A204.1 (cell line): ENCODE measurements at regions not wholly inside any gene's neighbourhood (a gene's known extent, or its start where the extent isn't known, plus 50 kb on each side); places are given as distances from the start of the nearest gene placed in this dataset.
A peak's percentile ranks its signal among the peaks of the same experiment; 100 is the strongest.

Experiments used
- FAIRE-seq: peaks from 2 replicates; lab custom pipeline; 2012; peaks lifted over from hg19 to GRCh38; lab: Jason Lieb, UNC

DNA sequence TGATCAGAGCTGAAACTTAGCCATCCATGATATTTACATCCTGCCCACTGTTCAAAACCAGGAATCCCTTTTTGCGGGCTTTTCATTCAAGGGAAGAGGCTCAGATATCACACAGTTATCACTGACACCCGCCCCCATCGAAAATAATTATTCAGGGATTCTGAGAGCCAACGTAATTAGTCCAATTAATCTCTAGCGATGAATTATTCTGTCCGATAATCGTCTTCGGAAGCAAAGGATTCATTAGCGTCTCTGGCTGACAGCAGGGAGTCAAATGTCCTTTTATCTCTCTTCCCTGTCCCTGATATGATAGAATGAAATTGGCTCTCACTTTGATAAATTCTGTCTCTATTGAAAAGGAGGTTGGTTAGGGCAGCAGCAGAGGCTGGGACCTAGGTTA, 140.4 kb upstream of the IPO9 start:
- FAIRE-seq: no peak

DNA sequence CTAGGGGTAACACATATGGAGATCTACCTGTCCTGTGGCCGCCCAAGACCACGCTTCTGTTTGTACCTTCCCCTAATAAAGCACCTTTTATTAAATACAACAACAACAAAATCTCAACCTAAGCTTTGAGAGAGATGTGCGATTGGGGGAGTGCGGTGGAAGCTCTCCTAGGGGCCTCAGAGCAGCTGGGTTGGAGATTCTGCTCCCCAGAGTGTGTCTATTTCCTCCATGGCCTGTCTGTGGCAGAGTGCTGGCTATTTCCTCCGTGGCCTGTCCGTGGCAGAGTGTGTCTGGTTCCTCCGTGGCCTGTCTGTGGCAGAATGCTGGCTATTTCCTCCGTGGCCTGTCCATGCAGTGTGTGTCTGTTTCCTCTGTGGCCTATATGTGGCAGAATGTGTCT, 139.3 kb upstream of the IPO9 start:
- FAIRE-seq: no peak

DNA sequence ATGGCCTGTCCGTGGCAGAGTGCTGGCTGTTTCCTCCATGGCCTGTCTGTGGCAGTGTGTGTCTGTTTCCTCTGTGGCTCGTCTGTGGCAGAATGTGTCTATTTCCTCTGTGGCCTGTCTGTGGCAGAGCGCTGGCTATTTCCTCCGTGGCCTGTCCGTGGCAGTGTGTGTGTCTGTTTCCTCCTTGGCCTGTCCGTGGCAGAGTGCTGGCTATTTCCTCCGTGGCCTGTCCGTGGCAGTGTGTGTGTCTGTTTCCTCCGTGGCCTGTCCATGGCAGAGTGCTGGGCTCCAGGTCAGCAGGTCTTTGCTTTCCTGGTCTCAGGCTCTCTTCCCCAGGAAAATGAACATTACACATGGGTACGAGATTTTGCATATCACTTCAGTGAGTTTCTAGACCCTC, 138.4 kb upstream of the IPO9 start:
- FAIRE-seq: no peak

DNA sequence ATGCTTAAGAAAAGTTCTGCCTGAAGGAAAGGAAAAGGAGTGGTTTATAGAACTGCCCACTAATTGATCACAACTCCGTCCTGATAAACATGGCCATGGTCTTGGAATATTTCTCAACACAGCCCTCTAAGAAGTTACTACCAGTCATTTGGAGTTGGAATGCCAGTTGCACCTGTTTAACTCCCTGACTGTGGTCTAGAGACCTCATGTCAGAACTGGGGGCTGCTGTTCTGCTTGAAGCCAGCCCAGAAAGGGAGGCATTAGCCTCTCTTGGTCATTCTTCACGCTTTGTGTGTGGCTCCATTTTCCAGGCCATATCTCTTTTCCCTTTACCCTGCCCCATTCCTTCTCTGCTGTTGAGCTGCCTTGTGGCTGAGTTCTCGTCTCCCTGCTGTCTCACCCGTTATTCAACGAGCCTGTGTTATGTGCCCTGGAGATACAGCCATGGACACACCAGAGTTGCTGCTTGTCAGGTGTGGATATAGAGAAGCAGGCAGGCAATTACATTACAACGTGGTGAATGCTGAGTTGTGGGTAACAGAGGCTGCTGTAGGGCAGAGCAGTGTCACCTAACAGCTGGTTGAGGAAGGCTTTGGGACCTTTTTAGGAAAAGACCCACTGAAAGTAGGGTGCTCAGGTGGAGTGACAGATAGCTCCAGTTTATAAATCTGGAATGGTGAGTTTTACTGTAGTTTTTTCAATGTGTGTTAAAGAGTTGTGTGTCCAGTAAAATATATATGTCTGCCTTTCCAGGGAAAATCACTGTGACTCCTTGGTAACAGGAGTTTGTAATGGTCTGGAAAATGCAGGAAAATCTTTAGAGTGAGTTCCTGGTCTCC, 137.0 kb upstream of the IPO9 start:
- no peak for FAIRE-seq

DNA sequence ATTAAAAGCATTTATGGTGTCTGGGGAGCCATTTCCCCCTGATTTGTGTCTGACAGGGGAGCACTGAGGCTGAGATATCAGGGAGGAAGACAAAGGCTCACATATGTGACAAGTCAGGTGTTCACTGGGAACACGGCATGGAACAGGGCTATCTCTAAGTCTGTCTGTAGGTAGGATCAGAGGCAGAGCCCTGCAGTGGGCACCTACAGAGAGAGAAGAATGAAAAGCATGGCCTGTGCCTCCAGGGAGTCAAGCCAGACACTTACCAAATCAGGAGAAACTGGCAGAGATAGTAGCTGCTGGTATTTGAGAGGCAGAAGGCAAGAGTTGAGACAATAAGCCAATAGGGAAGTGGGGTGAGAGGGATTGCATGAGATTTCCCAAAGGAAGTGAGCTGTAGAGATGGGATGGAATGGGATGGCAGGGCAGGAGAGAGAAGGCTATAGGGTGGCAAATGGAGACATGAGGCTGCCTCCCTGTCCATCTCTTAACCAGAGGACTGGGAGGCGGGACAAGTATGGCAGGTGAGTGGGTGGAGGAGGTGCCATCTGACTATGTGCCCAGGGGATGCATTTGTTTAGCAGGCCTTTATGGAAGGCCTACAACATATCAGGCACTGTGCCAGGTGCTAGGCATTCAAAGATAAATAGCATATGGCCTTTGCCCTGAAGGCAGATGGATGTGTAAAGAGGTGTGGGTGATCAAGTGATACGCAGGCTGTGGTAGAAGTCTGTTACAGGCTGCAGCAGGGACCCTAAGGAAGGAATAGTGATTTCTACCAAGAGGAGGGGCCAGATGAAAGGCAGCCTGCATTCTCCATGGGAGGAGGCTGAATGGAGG, 136.2 kb upstream of the IPO9 start:
- FAIRE-seq: no peak

DNA sequence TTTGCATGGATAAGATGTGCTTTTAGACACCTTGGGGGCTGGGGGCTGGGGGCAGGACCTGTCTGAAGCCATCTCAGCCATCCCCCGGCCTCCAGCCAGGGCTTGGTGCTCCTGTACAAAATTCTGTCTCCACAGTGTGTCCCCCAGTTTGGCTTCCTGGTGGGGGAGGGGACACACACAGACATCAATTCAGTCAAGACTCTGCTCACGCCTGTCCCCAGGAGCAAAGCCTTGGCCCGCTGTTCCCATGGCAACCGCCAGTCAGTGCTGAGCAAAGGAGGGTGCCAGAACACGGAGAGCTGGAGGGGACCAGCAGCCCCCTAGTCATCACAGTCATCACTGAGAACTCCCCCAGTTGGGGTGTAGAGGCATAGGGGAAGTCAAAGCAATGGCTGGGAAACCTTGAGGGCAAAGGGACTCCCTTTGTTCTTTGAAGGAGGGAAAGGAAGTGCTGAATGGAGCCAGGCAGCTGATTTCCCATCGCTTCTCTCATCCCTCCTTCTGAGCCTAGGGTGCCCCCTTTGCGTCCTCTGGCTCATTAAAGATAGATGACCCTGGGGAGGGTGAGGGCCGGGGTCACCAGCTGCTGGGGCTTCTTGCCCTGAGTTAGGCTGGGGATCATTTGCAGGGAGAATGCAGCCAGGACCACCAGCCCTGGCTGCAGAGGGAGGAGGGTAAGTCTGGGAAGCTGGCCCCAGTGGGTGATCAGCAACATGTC, 134.9 kb upstream of the IPO9 start:
- FAIRE-seq: no peak

DNA sequence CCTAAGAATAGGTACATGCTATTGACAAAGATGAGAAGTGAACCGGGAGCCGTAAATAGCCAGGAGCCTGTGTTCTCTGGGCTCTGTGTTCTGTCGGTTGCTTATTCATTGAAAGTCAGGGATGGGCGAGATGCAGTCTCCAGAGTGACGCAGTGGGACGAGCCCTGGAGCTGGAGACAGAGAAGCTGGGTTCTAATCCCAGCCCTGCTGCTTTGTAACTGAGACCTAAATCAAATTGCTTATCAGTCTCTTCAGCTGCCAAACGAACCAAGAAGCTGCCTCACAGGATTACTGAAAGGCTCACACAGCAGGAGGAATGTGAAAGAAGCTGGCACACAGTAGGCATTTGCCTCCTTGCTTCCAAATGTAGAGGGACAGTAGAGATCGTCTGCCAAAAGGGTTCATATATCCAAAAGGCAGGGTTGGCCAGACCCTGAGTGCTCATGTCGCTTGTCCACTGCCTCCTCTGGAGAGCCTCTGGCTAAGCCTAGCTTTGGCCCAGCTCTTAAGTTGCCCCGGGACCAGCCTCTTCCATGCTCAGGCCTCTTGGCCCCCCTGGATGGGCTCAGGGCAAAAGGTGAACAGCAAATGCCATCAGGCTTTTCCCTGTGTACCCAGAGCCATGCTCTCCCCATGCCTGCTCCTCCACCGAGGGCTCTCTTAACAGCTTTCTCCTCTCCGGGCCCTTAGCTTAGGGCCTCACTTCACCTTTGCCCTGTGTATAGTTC, 134.2 kb upstream of the IPO9 start:
- no peak for FAIRE-seq

DNA sequence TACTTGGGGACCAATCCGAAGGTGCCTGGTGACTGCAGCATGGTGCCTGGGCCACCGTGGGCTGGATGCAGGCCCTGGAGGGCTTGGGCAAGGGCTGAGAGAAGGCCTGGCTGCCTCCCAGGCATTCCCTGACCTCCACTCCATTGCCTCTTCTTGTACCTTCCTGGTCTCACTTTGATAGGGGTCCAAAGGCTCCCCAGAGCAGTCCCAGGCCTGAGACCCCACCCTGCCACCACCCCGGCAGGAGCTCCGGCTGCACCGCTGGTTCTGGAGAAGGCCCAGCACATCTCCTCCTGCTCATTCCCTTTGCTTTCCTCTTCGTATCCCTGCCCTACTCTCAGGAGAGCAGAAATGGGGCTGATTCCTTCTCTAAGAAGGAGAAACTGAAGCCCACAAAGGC, 133.3 kb upstream of the IPO9 start:
- FAIRE-seq: no peak

DNA sequence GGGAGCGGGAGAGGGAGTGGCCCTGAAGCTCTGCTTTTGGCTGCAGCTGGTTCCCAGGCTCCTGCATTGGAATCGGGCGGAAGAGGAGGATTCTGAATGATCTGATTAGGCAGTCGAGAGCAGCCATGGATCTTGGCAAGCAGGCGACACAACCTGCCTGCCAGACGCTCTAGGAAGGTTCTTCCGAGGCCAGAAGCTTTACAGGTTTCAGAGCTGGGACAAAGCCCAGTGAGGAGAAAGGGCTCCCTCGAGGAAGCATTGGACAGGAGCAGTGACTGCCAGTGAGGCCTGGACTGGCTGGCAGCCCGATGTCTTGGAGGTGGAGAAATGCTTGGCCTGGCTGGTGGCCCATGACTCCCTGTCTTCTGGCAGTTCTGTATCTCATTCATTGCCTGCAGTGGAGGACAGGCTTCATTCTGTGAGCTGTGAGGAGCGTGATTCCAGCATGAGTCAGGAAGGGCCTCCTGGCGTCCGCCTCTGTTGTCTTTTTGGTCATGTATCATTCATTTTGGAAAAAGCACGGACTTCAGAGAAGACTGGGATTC, 132.7 kb upstream of the IPO9 start:
- peak; percentile 96 for FAIRE-seq

DNA sequence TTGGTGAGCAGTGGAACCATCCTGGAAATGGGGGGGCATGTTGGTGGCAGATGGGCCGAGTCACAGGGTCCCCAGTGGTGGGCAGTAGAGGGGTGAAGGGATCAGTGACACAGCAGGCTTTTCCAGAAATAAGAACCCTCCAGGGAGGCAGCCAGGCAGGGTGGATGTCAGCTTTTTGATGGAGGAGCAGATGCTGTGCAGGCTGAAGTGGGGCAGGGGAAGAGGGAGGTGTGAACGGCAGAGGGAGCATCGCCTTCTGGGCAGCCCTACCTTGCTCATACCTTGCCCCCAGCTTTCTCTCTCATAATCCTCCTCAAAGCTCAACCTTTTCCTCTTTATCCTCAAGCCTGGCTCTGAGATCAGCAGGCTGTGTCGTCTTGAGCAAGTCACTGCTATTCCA, 131.8 kb upstream of the IPO9 start:
- no peak for FAIRE-seq

DNA sequence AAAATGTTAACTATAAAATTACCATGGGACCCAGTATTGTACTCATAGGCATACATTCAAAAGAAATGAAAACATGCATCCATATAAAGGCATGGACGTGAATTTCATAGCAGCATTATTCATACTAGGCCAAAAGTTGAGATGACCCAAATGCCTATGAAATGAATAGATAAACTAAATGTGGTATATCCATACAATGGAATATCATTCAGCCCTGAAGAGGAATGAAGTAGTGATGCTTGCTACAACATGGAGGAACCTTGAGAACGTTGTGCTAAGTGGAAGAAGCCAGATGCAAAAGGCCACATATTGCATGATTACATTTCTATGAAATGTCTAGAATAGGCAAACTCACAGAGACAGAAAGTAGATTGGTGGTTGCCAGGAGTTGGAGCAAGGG, 127.1 kb upstream of the IPO9 start:
- FAIRE-seq: no peak

DNA sequence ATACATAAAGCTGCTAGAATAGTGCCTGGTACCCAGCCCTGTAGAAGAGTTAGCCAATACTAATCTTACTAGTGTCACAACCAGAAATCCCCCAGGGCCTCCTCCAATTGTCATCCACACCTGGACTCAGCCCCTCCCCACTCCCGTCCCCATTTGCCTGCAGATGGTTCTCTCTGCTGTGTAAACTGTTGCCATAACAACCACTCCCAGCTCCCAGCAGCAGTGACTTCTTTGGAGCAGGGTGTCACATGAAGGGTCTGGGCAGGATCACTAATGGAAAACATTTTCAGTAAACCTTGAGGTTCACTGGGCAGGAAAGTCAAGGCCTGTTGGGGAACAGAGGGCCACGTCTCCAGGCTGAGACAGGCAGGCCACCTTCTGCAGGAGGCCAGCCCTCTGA, 126.0 kb upstream of the IPO9 start:
- no peak for FAIRE-seq

DNA sequence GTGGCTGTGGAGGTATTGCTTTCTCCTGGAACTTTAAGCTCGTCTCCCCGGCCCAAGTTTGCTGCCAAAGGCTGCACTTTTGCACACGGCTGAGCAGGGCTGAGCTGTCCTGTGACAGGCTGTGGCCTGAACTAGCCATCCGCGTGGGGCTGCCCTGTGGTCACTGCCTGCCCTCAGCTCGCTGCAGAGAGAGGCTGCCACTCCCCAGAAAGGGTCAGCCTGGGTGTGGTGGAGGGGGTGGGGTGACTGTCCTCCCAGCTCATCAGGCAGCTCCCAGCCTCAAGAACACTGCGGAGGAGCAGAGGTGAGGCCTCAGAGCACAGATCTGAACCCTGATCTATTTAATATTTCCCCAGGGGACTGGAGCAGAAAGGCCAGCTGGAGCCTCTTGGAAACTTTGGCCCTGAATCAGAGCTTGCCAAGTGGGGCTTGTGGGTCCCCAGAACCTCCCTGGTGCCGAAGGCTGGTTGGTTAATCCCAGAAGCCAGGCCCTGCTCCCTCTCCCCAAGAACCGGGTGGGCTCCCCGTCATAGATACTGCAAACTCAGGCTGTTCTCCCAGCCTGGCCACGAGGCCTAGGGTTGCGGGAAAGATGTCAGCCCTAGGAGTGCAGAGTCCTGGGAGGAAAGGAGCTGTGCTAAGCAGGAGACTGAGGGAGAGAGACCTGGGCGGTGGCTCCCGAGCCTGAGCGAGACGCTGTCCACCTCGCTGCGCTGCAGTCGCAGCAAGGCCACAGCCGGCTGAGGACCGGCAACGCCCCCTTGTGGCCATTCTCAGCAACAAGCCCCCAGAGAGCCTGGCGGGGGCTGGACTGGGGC, 125.1 kb upstream of the IPO9 start:
- no peak for FAIRE-seq

DNA sequence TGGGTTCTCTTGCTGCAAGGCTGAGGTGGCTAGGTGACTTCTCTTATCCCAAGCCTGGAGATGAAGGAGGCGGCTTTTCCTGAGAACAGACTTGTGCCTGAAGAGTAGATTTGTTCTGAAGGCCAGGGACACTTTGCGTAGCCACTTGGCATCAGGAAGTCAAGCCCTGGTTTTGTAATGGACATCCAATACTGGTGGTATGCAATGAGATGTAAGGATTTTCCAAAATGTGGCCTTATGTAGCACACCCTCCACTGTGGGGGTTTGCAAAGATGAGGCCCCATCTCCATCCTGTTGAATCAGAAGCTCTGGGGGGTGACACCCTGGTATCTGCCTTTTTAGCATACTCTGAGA, 124.5 kb upstream of the IPO9 start:
- FAIRE-seq: no peak

DNA sequence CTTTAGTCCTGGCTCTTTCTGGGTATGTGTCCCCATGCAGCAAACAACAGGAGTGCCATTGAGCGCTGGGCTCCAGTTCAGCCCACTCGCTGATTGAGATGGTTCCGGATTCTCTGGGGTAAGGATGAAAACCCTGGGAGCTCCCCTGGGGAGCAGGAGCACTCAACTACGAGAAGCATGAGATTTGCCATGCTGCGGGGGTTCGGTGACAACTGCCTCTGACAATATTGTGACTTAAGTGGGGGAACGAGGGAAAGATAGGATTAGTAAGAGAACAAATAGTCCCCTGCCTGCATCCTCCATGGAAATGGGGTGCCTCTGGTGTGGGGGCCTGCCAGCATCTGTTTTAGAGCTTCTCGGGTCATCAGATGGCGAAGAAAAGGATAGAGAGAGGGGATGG, 123.6 kb upstream of the IPO9 start:
- no peak for FAIRE-seq

DNA sequence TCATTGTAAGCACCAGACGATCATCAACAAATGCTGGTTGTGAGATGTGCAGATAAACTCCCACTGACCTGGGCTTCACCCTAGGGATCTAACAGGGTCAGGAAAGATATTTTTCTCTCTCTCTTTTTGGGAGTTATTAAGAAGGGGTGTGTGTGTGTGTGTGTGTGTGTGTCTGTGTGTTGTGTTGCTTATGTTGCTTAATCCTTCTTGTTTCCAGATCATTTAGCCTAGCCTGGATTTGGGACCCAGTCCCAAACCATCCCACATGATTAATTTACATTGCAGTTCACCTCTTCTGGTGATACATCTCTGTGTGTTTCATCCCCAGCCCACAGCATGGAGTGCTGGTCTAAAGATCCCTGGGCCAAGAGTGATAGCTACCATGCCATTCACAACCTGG, 122.8 kb upstream of the IPO9 start:
- no peak for FAIRE-seq

DNA sequence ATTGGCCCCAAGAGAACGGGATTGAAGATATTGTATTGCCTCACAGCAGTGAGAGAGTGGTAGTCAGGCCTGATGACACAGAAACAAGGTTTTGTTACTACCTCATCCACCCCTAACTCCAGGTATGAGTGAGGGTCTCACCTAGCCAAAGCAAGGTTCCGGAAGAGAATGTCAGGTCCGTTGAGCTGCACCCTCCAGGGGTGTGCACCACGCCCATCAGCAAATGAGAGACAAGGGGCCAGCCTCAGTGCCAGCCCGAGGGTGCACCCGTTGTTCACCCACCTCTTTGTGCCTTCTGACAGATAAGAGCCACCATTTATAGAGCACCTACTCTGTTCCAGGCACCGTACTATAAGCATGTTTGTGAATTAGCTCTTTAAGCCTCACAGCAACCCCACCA, 121.9 kb upstream of the IPO9 start:
- no peak for FAIRE-seq

DNA sequence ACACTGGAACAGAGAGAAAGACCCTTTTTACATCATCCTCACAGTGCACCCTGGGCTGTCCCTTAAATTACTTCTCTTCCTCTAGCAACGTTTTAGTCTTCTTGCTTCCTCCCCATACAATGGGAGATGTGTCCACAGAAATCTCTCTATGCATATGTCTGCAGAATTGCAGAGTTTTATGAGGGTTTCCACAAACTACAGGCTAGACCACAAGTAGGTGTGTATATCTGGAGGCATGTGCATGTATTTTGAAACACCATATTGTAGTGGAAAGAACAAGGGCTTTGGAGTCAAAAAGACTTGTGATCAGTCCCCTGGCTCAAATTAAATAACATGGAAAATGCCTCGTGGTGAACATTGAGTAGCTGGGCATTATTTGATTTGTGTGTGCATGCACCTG, 121.3 kb upstream of the IPO9 start:
- no peak for FAIRE-seq

DNA sequence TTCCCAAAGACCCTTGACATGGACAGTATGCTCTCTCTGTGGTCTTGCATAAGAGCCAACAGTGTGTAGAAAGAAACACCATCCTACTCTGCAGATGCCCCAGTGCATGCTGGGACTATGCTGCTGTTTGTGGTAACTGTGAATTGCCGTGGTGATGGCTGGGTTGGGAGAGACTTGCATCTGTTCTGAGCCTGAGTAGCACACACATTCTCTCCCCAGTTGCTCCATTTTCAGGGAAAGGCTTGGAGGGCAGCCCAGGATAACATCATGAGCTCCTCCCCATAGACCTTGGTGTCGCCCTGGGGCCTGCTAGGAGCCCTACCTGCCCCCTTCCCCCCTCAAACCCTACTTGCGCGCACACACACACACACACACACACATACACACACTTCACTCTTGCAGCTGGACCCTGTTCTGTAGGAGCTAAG, 120.9 kb upstream of the IPO9 start:
- FAIRE-seq: no peak

DNA sequence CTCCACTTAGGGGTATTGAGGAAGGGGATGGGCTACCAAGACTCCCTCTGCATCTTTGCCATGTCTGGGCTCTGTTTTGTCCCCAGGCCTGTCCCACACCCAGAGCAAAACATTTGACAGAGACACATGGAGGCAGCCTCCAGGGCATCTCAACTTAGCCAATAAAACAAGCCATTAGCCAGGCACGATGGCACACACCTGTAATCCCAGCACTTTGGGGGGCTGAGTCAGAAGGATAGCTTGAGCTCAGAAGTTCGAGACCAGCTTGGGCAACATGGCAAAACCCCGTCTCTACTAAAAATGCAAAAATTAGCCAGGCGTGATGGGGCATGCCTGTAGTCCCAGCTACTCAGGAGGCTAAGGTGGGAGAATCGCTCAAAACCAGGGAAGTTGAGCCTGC, 120.3 kb upstream of the IPO9 start:
- no peak for FAIRE-seq

DNA sequence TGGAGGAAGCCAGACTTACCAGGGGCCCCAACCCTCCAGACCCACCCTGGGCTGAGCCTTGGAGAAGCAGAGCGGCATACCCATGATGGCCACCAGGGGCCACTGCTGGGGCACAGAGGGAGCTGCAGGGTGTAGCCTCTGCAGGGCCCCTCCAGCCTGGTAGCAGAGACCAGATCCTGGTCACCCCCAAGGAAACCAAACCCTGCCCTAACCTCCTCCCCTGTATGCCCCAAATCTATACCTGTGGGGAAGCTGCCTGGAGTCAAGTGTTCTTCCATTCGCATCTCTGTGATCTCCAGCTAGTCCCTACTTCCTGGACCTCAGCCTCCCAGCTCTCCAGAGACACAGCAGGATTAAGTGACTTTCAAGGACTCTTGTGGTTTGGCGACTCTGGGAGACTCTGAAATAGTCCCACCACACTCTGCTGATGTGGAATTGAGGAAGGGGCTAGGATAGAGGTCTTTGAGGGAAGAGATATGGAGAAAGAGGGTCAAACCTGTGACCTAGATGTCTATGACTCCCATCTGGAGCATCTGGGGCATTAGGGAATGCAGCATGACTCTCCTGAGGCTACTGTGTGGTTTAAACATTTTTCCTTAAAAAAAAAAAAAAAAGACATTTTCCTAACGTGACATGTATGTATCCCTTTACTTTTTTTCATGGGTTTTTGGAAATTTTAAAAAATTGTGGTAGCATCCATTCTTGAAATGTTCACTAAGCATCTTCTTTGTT, 119.2 kb upstream of the IPO9 start:
- no peak for FAIRE-seq
